Esophagus muscularis mucosa (tissue), 4 donors: ENCODE measurements at regions not wholly inside any gene's neighbourhood (a gene's known extent, or its start where the extent isn't known, plus 50 kb on each side); places are given as distances from the start of the nearest gene placed in this dataset.
A peak's percentile ranks its signal among the peaks of the same experiment; 100 is the strongest.

ENCODE experiments used
- EP300 ChIP-seq: sonication (generic); formaldehyde crosslinking; IDR thresholded peaks from one replicate; pipeline ENCODE4 v1.6.1; 2017; ENCODE audit warnings: antibody characterized with exemption
- POLR2A ChIP-seq: fragments of 450-650 bp; IDR thresholded peaks from one replicate; pipeline ENCODE4 v1.6.1; 2017; ENCODE audit warnings: antibody characterized with exemption, moderate library complexity, mild to moderate bottlenecking, low read depth
- POLR2AphosphoS5 ChIP-seq, 2 donors: sonication (generic); formaldehyde crosslinking; IDR thresholded peaks; one replicate each; pipeline ENCODE4 v1.6.1; 2017; ENCODE audit warnings: antibody characterized with exemption in 2 of 2
- TF ChIP-seq, protein P1 (sequence below), 3 experiments: fragments of 200-600 bp in 2 of 3; fragments of 450-650 bp in 1 of 3; sonication (generic) in 2 of 3; IDR thresholded peaks; one replicate each; pipeline ENCODE4 v1.5.1; 2017 to 2019; ENCODE audit warnings: antibody characterized with exemption in 3 of 3, mild to moderate bottlenecking in 2 of 3, moderate library complexity in 1 of 3

DNA sequence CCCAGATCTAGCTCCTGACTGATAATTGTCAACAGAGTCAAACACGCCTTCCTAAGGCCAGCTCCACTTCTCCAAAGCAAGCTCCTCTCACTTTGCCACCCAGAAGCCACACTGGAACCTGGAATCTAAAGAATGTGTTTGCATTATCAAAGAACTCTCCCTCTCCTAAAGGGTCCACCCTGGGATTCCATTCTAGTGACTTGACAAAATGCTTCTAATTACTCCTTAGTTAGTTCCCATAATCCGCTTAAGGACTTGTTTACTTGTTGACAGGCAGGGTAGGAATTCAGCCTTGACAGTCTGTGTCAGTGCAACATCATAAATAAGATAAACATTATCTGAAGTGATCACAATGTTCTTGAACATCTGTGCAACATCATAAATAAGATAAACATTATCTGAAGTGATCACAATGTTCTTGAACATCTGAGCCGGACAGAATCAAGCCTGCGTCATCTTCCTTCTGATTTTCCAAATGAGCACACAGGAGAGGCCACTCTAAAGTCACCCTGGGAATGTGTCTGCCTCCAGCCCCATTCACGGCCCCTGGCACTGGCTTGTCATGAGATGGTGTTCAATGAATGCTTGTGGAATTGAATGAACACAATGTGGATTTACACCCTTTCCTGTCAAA is 512.1 kb downstream of the IRS2 start:
- TF ChIP-seq, protein P1, sequence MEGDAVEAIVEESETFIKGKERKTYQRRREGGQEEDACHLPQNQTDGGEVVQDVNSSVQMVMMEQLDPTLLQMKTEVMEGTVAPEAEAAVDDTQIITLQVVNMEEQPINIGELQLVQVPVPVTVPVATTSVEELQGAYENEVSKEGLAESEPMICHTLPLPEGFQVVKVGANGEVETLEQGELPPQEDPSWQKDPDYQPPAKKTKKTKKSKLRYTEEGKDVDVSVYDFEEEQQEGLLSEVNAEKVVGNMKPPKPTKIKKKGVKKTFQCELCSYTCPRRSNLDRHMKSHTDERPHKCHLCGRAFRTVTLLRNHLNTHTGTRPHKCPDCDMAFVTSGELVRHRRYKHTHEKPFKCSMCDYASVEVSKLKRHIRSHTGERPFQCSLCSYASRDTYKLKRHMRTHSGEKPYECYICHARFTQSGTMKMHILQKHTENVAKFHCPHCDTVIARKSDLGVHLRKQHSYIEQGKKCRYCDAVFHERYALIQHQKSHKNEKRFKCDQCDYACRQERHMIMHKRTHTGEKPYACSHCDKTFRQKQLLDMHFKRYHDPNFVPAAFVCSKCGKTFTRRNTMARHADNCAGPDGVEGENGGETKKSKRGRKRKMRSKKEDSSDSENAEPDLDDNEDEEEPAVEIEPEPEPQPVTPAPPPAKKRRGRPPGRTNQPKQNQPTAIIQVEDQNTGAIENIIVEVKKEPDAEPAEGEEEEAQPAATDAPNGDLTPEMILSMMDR (IDR thresholded peaks at IDR 0.05), result no peak
- TF ChIP-seq EP300, result no peak
- no peak for TF ChIP-seq POLR2A
- peak in 1 of 2 donors; percentile 58 for TF ChIP-seq POLR2AphosphoS5 (IDR thresholded peaks at IDR 0.05)
